HG03064 (cell line): ENCODE measurements at regions not wholly inside any gene's neighbourhood (a gene's known extent, or its start where the extent isn't known, plus 50 kb on each side); places are given as distances from the start of the nearest gene placed in this dataset.

Experiments
- ATAC-seq: cut with Tn5 transposase; IDR thresholded peaks from one replicate; pipeline ENCODE4 v1.9.1; 2021; ENCODE audit warnings: low read depth; ENCODE audit not compliant: unreplicated experiment

GRCh38 chr2:228722311-228722710 lies 540.8 kb upstream of the SPHKAP start:
- ATAC-seq = no peak

- ATAC-seq = no peak
Measured at GRCh38 chr2:228720895-228721294, 539.4 kb upstream of the SPHKAP start.

- ATAC-seq = no peak
Measured at GRCh38 chr2:228709788-228710371, 528.4 kb upstream of the SPHKAP start.

GRCh38 chr2:228707846-228708245 lies 526.4 kb upstream of the SPHKAP start:
- no peak for ATAC-seq

GRCh38 chr2:228705318-228705717 lies 523.8 kb upstream of the SPHKAP start:
- ATAC-seq = no peak

GRCh38 chr2:228703152-228703551 lies 521.7 kb upstream of the SPHKAP start:
- no peak for ATAC-seq

- no peak for ATAC-seq
Measured at GRCh38 chr2:228701506-228701905, 520.0 kb upstream of the SPHKAP start.

GRCh38 chr2:228700638-228701037 lies 519.2 kb upstream of the SPHKAP start:
- ATAC-seq = no peak

GRCh38 chr2:228699888-228700287 lies 518.4 kb upstream of the SPHKAP start:
- ATAC-seq = no peak

GRCh38 chr2:228699400-228699799 lies 517.9 kb upstream of the SPHKAP start:
- no peak for ATAC-seq

GRCh38 chr2:228698963-228699362 lies 517.5 kb upstream of the SPHKAP start:
- ATAC-seq = no peak

- ATAC-seq = no peak
Measured at GRCh38 chr2:228697456-228697855, 516.0 kb upstream of the SPHKAP start.

- no peak for ATAC-seq
Measured at GRCh38 chr2:228690681-228691080, 509.2 kb upstream of the SPHKAP start.

- ATAC-seq = no peak
Measured at GRCh38 chr2:228689053-228689452, 507.6 kb upstream of the SPHKAP start.

- no peak for ATAC-seq
Measured at GRCh38 chr2:228688007-228688645, 506.6 kb upstream of the SPHKAP start.

- no peak for ATAC-seq
Measured at GRCh38 chr2:228681979-228682378, 500.5 kb upstream of the SPHKAP start.

GRCh38 chr2:228681426-228681825 lies 499.9 kb upstream of the SPHKAP start:
- no peak for ATAC-seq

GRCh38 chr2:228678110-228678509 lies 496.6 kb upstream of the SPHKAP start:
- no peak for ATAC-seq

GRCh38 chr2:228675646-228676045 lies 494.2 kb upstream of the SPHKAP start:
- no peak for ATAC-seq

- no peak for ATAC-seq
Measured at GRCh38 chr2:228675091-228675490, 493.6 kb upstream of the SPHKAP start.

GRCh38 chr2:228673876-228674554 lies 492.5 kb upstream of the SPHKAP start:
- ATAC-seq = no peak

GRCh38 chr2:228669690-228670089 lies 488.2 kb upstream of the SPHKAP start:
- no peak for ATAC-seq
